B cell (primary cell): ENCODE measurements at regions not wholly inside any gene's neighbourhood (a gene's known extent, or its start where the extent isn't known, plus 50 kb on each side); places are given as distances from the start of the nearest gene placed in this dataset.

Experiments used
- CTCF ChIP-seq: fragments of 200-600 bp; IDR thresholded peaks from one replicate; pipeline ENCODE4 v1.8.0; 2022; ENCODE audit warnings: antibody characterized with exemption, mild to moderate bottlenecking
- EZH2 ChIP-seq: IDR thresholded peaks from 2 replicates; pipeline ENCODE4 v1.6.1; 2012; ENCODE audit warnings: borderline replicate concordance, low read depth, mild to moderate bottlenecking, moderate library complexity, low read length; ENCODE audit not compliant: insufficient read depth, poor library complexity, severe bottlenecking

- TF ChIP-seq CTCF: no peak
- no peak for TF ChIP-seq EZH2
Observed at GRCh38 chr9:71589612-71590011, 178.7 kb downstream of the CEMIP2 start.
